GM18517 (cell line): ENCODE measurements at regions not wholly inside any gene's neighbourhood (a gene's known extent, or its start where the extent isn't known, plus 50 kb on each side); places are given as distances from the start of the nearest gene placed in this dataset.

ENCODE experiments used
- ATAC-seq: cut with Tn5 transposase; IDR thresholded peaks from one replicate; pipeline ENCODE4 v1.9.1; 2021; ENCODE audit warnings: mild to moderate bottlenecking, moderate library complexity; ENCODE audit not compliant: unreplicated experiment

GRCh38 chr1:228914700-228915099, 179.4 kb downstream of the RHOU start:
- ATAC-seq = no peak

GRCh38 chr1:228917342-228917741, 182.1 kb downstream of the RHOU start:
- ATAC-seq = no peak

GRCh38 chr1:228917755-228918154, 182.5 kb downstream of the RHOU start:
- ATAC-seq = no peak

GRCh38 chr1:228918335-228918734, 183.1 kb downstream of the RHOU start:
- ATAC-seq = no peak

- ATAC-seq = no peak
Observed at GRCh38 chr1:228919914-228920313, 184.6 kb downstream of the RHOU start.

DNA sequence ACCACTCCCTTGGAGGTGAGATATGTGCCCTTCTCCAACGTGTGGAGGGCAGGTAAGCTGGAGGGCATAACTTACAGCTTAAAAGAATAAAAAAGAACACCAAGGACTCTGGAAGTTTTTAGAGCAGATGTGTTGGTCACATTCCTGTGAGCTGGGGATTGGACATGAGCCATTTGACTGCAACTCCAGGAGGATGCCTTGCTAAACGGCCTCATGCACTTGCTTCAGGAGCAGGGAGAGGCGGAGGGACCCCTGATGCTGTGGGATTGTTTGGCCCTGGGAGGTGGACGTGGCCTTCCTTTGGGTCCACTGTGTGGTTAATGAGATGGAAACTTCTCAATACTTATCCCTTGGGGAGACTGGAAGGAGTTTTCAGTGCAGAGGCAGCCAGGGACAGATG, 185.6 kb downstream of the RHOU start:
- ATAC-seq = no peak

DNA sequence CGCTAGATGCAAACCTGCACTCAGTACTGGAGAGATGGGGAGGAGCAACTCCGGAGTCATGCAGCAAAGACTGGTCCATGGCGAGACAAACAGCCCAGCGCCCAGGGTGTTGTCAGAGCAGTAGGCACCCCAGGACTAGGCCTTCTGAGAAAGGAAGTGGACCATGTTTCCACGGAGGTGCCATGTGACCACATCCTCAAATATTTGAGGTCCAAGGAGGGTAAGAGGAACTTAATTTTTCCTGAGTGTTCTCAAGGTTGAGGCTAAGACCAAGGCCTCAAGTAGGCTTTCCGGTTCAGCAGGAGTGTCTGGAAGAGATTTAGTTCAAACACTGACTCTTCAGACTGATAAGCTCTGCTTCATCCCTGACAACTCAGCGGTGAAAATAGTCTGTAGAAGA, 186.2 kb downstream of the RHOU start:
- no peak for ATAC-seq

DNA sequence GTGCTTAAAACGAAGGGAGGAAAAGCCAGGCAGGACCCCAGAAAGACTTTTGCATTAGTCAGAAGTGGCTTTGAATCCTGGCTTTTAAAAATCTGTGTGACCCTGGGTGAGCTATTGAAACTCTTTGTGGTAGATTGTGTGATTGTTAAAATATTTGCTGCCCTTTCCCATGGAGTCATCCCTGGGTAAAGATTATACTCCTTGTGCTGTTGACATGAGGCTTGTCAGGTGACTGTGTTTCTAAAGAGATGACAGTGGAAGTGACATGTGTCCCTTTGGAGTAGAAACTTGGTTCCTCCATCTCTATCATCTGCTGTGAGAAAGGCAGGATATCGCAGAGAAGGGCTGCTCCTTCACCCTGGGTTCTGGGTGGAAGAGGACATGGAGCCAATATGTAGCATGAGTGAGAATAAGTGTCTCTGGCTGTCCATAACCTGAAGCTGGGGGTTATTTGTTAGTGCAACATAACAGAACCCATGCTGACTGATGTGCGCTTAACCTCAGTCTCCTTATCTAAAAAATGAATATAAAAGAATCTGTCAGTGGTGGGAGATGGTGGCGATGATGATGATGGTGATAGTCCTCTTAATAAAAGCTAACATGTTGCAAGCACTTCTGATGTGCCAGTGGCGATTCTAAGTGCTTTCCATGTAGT, 187.6 kb downstream of the RHOU start:
- ATAC-seq = no peak

- ATAC-seq = no peak
Observed at GRCh38 chr1:228923973-228924686, 188.9 kb downstream of the RHOU start.

- ATAC-seq = no peak
Observed at GRCh38 chr1:228925691-228926090, 190.4 kb downstream of the RHOU start.

DNA sequence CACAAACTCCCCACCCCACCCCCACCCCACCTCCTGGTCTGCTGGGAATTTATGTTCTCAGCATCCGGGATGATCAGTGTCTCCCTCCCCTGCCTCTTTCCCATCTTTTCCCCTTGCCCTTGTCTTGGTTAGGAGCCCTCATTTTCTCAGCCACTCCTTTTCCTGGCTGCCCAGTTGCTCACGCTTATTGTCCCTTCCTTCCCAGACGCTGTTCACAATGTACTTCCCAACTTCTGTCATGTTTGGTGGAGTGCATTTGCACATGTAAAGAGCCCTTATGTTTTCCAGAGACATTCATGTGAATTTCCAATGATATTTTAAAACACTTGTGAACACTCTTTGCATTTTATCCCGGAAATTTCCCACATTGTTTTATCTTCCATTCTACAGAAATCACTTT, 192.1 kb downstream of the RHOU start:
- no peak for ATAC-seq

DNA sequence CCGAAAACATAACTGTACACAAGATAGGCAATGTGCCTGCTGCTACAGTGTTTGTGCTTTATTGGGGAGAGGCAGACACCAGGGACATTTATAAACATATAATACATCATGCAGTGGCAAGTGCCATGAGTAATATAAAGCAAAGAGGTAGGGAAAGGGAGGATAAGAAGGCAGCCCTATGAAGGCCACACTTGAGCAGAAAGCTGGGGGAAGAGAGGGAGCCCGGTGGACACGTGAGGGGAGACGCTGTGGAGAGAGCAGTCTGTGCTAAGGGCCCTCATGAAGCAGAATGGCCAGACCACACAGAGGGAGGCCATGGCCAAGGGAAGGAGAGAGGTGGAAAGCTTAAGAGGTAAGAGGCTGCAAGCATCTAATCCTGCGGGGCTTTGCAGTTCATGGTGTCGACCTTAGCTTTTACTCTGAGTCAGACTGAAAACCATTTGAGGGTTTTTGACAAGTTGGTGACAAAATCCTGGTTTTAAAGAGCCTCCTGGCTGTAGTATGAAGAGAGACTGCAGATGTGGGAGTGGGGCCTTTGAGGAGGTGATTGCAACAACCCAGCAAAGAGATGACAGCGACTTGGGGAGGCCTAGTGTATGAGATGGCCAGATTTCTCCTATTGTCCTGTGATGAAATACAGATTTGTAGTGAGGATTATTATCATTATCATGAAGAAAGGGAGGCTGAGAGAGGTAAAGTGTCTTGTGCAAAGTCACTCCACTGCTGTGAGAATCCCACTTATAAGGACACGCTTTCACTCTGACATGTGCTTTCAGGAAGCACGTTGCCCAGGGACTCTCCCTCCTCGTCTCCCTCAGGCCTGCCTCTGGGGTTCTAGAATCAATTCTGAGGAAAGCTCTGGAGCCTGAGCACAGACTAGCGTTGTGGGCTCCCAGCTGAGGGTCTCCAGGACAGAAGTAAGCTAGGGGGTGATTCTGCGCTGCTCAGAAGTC, 192.9 kb downstream of the RHOU start:
- peak; percentile 60 for ATAC-seq

- ATAC-seq = no peak
Observed at GRCh38 chr1:228929476-228930027, 194.3 kb downstream of the RHOU start.

- no peak for ATAC-seq
Observed at GRCh38 chr1:228930479-228930957, 195.2 kb downstream of the RHOU start.

DNA sequence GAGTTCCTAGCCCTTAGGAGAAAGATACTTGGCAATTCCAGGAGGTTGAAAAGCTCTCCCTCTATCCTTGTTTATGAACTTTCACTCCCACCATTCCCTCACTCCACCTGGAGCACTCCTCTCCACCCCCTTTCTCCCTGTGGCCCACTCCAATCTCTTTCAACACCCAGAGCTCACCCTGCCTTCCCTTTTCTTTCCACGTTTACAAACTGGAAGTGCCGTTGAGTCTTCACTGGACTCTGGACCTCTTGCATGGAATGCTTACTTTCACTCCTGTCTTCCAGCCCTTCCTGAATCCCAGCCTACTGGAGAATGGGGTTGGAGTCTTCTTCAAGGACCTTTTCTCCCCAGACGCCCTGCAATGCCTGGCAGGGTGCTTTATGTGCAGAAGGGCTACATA, 198.5 kb downstream of the RHOU start:
- no peak for ATAC-seq

GRCh38 chr1:228935198-228935663, 200.0 kb downstream of the RHOU start:
- no peak for ATAC-seq

DNA sequence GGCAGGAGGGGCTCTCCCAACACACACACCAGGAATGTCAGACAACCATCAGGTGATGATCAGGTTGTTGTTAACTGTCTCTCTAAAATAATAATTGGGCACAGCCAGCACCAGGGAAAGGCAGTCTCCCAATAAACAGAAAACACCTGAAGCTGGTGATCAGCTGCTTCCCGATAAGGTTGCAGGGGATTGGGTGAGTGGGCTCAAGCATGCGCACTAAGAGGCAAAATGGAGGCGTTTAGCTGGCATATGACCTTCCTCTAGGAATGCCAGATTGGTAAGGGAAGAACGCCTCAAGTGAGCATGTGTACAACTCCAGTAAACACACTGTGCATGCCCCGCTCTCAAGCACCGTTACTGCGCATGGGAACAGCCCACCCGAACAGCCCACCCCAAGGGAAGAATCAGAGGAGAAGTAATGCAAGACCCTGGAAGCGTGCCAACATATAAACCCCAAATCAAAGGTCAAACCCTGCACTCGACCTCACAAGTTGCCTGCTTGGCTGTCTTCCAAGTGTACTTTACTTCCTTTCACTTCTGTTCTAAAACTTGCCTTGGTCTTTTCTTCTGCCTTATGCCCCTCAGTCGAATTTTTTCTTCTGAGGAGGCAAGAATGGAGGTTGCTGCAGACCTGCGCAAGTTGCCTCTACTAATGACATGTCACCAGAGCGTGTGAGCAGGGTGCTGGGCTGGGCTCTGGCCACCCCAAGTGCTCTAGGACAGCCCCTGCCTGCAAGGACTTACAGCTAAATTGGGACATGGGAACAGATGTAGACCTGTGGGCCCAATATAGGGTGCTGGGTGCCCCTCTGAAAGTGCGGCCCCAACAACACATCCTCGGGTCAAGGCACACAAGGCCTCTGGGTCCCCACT, 200.8 kb downstream of the RHOU start:
- ATAC-seq = no peak

- ATAC-seq = no peak
Observed at GRCh38 chr1:228936881-228937280, 201.6 kb downstream of the RHOU start.

- no peak for ATAC-seq
Observed at GRCh38 chr1:228937351-228937750, 202.1 kb downstream of the RHOU start.
